K562 (cell line): ENCODE measurements at regions not wholly inside any gene's neighbourhood (a gene's known extent, or its start where the extent isn't known, plus 50 kb on each side); places are given as distances from the start of the nearest gene placed in this dataset.
"Not testable (repeated sequence)": the region's sequence is repeated elsewhere in the genome, so short reads cannot be mapped to it uniquely, and the experiment has no call there.

Source experiments
- CTCF ChIP-seq, 3 experiments: IDR thresholded peaks in 2 of 3; conservative IDR thresholded peaks in 1 of 3; 2 replicates each; pipeline ENCODE4 v1.5.1; 2011 to 2012; ENCODE audit warnings: low read length in 3 of 3, mild to moderate bottlenecking in 3 of 3, control low read depth in 2 of 3, improper control_type of control experiment in 1 of 3, inconsistent platforms in 1 of 3, low read depth in 1 of 3, mixed read lengths in 1 of 3, moderate library complexity in 1 of 3; ENCODE audit not compliant: insufficient read depth in 2 of 3
- EZH2 ChIP-seq: IDR thresholded peaks from 2 replicates; pipeline ENCODE4 v1.6.1; 2012; ENCODE audit warnings: low read depth, mild to moderate bottlenecking, inconsistent platforms, low read length, borderline replicate concordance
- KDM2B ChIP-seq: fragments of 250-450 bp; sonication (Bioruptor Pico); IDR thresholded peaks from 2 replicates; pipeline ENCODE4 v1.8.0; 2021; ENCODE audit warnings: mild to moderate bottlenecking, moderate library complexity
- MAZ ChIP-seq, 2 experiments: fragments of 450-650 bp in 1 of 2; sonication (generic) in 1 of 2; formaldehyde crosslinking; IDR thresholded peaks in 1 of 2; conservative IDR thresholded peaks in 1 of 2; 2 replicates each; pipeline versions ENCODE4 v1.4.0 to v1.5.0; 2020; ENCODE audit warnings: mild to moderate bottlenecking in 1 of 2, missing genetic modification reagents in 1 of 2
- POLR2A ChIP-seq: fragments of 450-650 bp; conservative IDR thresholded peaks from 2 replicates; pipeline ENCODE4 v1.6.1; 2016
- SP1 ChIP-seq: sonication (generic); formaldehyde crosslinking; IDR thresholded peaks from 2 replicates; pipeline ENCODE4 v1.8.1; 2022; ENCODE audit warnings: mild to moderate bottlenecking, missing genetic modification reagents
- ZNF121 ChIP-seq: sonication (generic); formaldehyde crosslinking; conservative IDR thresholded peaks from 2 replicates; pipeline ENCODE4 v1.8.0; 2022; ENCODE audit warnings: missing genetic modification reagents
- ZNF561 ChIP-seq: fragments of 450-650 bp; formaldehyde crosslinking; conservative IDR thresholded peaks from 2 replicates; pipeline ENCODE4 v1.4.0; 2020; ENCODE audit warnings: mild to moderate bottlenecking, moderate library complexity

GRCh38 chr1:166316306-166316705 is 149.5 kb upstream of the FAM78B start:
- not testable (repeated sequence) for TF ChIP-seq ZNF561; EZH2; CTCF (IDR thresholded peaks at IDR 0.05 in 2 of 3, conservative IDR thresholded peaks at IDR 0.05 in 1 of 3; ENCODE audit: insufficient read depth in 2 of 3, low read depth in 1 of 3, low read length in 3 of 3); SP1 (CRISPR knock-in tag); KDM2B (CRISPR knock-in tag); MAZ (CRISPR knock-in tag; conservative IDR thresholded peaks at IDR 0.05 in 1 of 2, IDR thresholded peaks at IDR 0.05 in 1 of 2); ZNF121 (CRISPR knock-in tag); POLR2A
